Stimulated activated CD4-positive, alpha-beta T cell treated with anti-CD3 and anti-CD28 coated beads, Interleukin-4, amount 100 ng/mL, for 24 hours (primary cell): ENCODE measurements at regions not wholly inside any gene's neighbourhood (a gene's known extent, or its start where the extent isn't known, plus 50 kb on each side); places are given as distances from the start of the nearest gene placed in this dataset.

Source experiments
- DNase-seq: peaks from one replicate; pipeline ENCODE4 v3.0.0-alpha.2; 2020

- no peak for DNase-seq
Measured at GRCh38 chr10:44827431-44828006, 83.6 kb upstream of the TMEM72 start.

- no peak for DNase-seq
Measured at GRCh38 chr10:44828508-44829142, 82.5 kb upstream of the TMEM72 start.

GRCh38 chr10:44829426-44829825, 81.7 kb upstream of the TMEM72 start:
- no peak for DNase-seq

- no peak for DNase-seq
Measured at GRCh38 chr10:44830022-44830421, 81.1 kb upstream of the TMEM72 start.

GRCh38 chr10:44831581-44831980, 79.6 kb upstream of the TMEM72 start:
- no peak for DNase-seq

- no peak for DNase-seq
Measured at GRCh38 chr10:44832595-44833390, 78.3 kb upstream of the TMEM72 start.

GRCh38 chr10:44834131-44834530, 77.0 kb upstream of the TMEM72 start:
- DNase-seq, result no peak

- DNase-seq, result no peak
Measured at GRCh38 chr10:44835300-44835699, 75.8 kb upstream of the TMEM72 start.

- DNase-seq, result no peak
Measured at GRCh38 chr10:44843484-44843883, 67.7 kb upstream of the TMEM72 start.

GRCh38 chr10:44845361-44846175, 65.6 kb upstream of the TMEM72 start:
- DNase-seq, result no peak

GRCh38 chr10:44847110-44847509, 64.0 kb upstream of the TMEM72 start:
- no peak for DNase-seq

GRCh38 chr10:44848211-44848610, 62.9 kb upstream of the TMEM72 start:
- no peak for DNase-seq

- DNase-seq, result no peak
Measured at GRCh38 chr10:44849936-44850335, 61.2 kb upstream of the TMEM72 start.

GRCh38 chr10:44850356-44850934, 60.7 kb upstream of the TMEM72 start:
- DNase-seq, result no peak

GRCh38 chr10:44851413-44851812, 59.7 kb upstream of the TMEM72 start:
- no peak for DNase-seq

GRCh38 chr10:44851881-44852280, 59.3 kb upstream of the TMEM72 start:
- DNase-seq, result no peak

GRCh38 chr10:44853148-44853734, 57.9 kb upstream of the TMEM72 start:
- DNase-seq, result no peak

GRCh38 chr10:44853796-44854195, 57.3 kb upstream of the TMEM72 start:
- no peak for DNase-seq

GRCh38 chr10:44854693-44855350, 56.3 kb upstream of the TMEM72 start:
- DNase-seq, result no peak

- no peak for DNase-seq
Measured at GRCh38 chr10:44856696-44857095, 54.4 kb upstream of the TMEM72 start.

GRCh38 chr10:44857363-44858016, 53.6 kb upstream of the TMEM72 start:
- DNase-seq, result peak; percentile 62

GRCh38 chr10:44858017-44858371, 53.1 kb upstream of the TMEM72 start:
- no peak for DNase-seq
